K562 (cell line): ENCODE measurements at regions not wholly inside any gene's neighbourhood (a gene's known extent, or its start where the extent isn't known, plus 50 kb on each side); places are given as distances from the start of the nearest gene placed in this dataset.

Experiments used
- FOS ChIP-seq: IDR thresholded peaks from 3 replicates; pipeline ENCODE4 v1.6.1; 2011; ENCODE audit not compliant: insufficient read length; ENCODE audit errors: extremely low read depth
- JUN ChIP-seq, 2 experiments: sonication (generic) in 1 of 2; formaldehyde crosslinking in 1 of 2; IDR thresholded peaks; 2 replicates each; pipeline versions ENCODE4 v1.6.1 to v1.8.0; 2012 to 2022; ENCODE audit warnings: borderline replicate concordance in 2 of 2, mild to moderate bottlenecking in 2 of 2, improper control_type of control experiment in 1 of 2, low read depth in 1 of 2, low read length in 1 of 2, missing genetic modification reagents in 1 of 2
- TF ChIP-seq, protein P1 (sequence below): fragments of 250-450 bp; sonication (Bioruptor Pico); IDR thresholded peaks from 2 replicates; pipeline ENCODE4 v1.4.0; 2020
- TF ChIP-seq, protein P2 (sequence below), 3 experiments: IDR thresholded peaks in 2 of 3; conservative IDR thresholded peaks in 1 of 3; 2 replicates each; pipeline ENCODE4 v1.5.1; 2011 to 2012; ENCODE audit warnings: low read length in 3 of 3, mild to moderate bottlenecking in 3 of 3, control low read depth in 2 of 3, improper control_type of control experiment in 1 of 3, inconsistent platforms in 1 of 3, low read depth in 1 of 3, mixed read lengths in 1 of 3, moderate library complexity in 1 of 3; ENCODE audit not compliant: insufficient read depth in 2 of 3

DNA sequence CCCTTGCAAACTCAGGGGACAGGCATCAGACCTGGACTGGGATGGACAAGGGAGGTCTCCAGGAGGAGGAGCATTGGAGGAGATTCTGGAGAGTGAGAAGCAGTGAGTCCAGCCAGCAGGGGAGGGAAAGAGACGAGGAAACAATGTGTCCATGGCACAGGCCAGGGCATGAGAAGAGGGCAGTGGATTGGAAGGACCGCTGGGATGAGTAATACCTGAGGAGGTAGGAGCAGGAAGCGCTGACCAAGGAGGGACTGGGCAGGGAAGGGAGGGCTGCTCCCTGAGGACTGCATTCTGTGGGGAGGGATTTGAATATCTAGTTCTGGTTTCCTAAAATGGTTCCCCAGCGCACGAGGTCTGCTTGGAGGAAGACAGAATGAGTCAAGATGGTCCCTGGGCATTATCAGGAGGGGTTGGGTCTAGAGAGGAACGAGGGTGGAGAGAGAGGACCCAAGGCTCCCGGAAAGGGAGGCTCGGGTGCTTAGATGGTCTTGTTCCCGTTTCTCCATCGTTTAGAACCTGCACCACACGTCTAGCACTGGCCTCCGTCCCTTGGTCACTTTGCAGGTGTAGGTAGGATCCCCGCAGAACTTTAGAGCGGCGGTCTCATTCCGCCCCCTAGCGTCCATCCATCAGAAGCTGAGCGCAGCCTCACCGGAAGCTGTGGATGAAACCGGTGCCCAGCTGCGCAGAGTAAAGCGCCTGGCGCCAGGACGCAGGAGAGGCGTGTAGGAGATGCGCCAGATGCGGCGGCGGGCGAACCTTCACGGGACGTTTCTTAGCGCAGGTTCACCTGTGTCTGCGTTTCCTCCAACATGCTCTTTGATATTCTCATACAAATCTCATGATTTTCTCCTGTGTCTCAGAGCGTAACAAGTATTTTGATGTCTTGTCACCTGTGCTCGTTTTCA is 190.7 kb upstream of the NDN start:
- TF ChIP-seq, protein P1, sequence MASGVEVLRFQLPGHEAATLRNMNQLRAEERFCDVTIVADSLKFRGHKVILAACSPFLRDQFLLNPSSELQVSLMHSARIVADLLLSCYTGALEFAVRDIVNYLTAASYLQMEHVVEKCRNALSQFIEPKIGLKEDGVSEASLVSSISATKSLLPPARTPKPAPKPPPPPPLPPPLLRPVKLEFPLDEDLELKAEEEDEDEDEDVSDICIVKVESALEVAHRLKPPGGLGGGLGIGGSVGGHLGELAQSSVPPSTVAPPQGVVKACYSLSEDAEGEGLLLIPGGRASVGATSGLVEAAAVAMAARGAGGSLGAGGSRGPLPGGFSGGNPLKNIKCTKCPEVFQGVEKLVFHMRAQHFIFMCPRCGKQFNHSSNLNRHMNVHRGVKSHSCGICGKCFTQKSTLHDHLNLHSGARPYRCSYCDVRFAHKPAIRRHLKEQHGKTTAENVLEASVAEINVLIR (CRISPR knock-in tag): no peak
- TF ChIP-seq JUN (IDR thresholded peaks at IDR 0.05; ENCODE audit: borderline replicate concordance, low read depth, low read length) (no peak), JUN (CRISPR knock-in tag; IDR thresholded peaks at IDR 0.05; ENCODE audit: borderline replicate concordance) (no peak), FOS (no peak)
- TF ChIP-seq, protein P2, sequence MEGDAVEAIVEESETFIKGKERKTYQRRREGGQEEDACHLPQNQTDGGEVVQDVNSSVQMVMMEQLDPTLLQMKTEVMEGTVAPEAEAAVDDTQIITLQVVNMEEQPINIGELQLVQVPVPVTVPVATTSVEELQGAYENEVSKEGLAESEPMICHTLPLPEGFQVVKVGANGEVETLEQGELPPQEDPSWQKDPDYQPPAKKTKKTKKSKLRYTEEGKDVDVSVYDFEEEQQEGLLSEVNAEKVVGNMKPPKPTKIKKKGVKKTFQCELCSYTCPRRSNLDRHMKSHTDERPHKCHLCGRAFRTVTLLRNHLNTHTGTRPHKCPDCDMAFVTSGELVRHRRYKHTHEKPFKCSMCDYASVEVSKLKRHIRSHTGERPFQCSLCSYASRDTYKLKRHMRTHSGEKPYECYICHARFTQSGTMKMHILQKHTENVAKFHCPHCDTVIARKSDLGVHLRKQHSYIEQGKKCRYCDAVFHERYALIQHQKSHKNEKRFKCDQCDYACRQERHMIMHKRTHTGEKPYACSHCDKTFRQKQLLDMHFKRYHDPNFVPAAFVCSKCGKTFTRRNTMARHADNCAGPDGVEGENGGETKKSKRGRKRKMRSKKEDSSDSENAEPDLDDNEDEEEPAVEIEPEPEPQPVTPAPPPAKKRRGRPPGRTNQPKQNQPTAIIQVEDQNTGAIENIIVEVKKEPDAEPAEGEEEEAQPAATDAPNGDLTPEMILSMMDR (IDR thresholded peaks at IDR 0.05 in 2 of 3, conservative IDR thresholded peaks at IDR 0.05 in 1 of 3; ENCODE audit: insufficient read depth in 2 of 3, low read depth in 1 of 3, low read length in 3 of 3): peak; percentile 70 to 74 (median 74)
